ENCODE measurements at regions not wholly inside any gene's neighbourhood (a gene's known extent, or its start where the extent isn't known, plus 50 kb on each side); places are given as distances from the start of the nearest gene placed in this dataset.
A peak's percentile ranks its signal among the peaks of the same experiment; 100 is the strongest.
"Not testable (repeated sequence)": the region's sequence is repeated elsewhere in the genome, so short reads cannot be mapped to it uniquely, and the experiment has no call there.

GRCh38 chr3:74036102-74036501 lies 411.4 kb upstream of the PDZRN3 start:
- FAIRE-seq: no peak

DNA sequence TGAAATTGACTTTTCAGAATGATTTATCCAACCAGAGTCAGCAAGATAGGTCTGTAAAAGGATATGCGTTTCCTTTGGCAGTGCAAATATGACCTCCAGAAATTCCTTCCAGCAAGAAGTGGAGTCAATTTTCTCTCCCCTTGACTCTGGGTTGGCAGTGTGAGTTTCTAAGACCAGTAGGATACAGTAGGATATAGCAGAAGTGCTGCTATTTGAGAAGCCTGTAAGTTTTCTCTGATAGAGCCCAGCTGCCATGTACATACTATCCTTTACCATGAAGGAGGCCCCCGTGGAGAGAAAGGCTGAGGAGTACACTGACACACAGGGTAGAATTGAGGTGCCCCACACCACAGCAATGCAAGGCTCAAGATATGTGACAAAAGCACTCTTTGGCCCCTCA lies 409.1 kb upstream of the PDZRN3 start:
- FAIRE-seq: no peak

DNA sequence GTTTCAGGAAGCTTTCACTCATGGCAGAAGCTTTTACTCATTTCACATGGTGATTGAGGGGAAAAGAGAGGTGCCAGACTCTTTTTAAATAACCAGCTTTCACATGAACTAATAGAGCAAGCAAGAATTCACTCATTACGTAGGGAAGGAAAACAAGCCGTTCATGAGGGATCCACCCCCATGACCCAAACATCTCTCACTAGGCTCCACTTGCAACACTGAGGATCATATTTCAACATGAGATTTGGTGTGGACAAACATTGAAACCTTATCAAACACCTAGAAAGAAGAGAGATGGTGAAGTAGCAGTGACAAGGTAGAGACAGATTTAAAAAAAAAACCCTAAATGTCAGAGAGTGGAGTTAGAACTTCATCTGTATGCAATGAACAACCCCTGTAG lies 408.6 kb upstream of the PDZRN3 start:
- no peak for FAIRE-seq

- FAIRE-seq: no peak
Observed at GRCh38 chr3:74027121-74027520, 402.4 kb upstream of the PDZRN3 start.

DNA sequence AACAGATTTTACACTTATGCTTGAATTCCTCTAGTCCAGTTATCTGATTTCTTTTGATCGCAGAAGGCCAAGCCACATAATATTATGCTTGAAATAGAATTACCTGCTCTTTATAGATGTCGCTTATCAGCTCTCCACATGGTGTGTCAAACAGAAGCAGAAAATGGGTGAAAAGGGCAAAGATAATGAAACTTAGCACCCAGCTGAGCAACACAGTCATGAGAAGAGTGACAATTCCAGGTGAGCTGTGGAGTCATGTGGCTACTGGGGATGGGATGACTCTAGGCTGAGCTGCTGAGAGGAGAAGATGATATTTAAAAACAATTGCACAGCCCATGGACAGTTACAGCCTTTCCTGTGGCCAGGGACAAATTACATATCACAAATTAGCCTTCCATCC lies 398.7 kb upstream of the PDZRN3 start:
- FAIRE-seq: no peak

- FAIRE-seq: no peak
Observed at GRCh38 chr3:74021449-74021848, 396.7 kb upstream of the PDZRN3 start.

- no peak for FAIRE-seq
Observed at GRCh38 chr3:74009961-74010844, 385.5 kb upstream of the PDZRN3 start.

DNA sequence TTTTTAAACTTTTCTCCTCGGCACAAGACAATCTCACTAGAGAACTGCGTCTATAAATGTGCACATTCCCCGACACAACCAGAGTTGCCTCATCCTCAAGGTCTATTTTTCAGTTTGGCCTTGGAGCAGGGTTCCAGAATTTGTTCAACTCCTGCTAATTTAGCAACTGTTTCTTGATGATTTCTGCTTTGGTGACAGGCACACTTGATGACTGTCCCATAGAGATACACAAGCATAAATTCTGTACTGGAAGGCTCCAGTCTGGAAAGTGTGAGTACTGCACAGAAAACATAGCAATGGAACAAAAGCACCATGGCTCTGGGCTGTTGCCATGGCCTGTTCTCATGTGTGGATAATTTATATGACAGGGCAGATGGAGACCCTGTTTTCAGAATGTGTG lies 379.6 kb upstream of the PDZRN3 start:
- FAIRE-seq: no peak

GRCh38 chr3:74003734-74004133 lies 379.0 kb upstream of the PDZRN3 start:
- no peak for FAIRE-seq

GRCh38 chr3:74001436-74001835 lies 376.7 kb upstream of the PDZRN3 start:
- no peak for FAIRE-seq

- FAIRE-seq: no peak
Observed at GRCh38 chr3:74000725-74001124, 376.0 kb upstream of the PDZRN3 start.

GRCh38 chr3:73999501-73999900 lies 374.8 kb upstream of the PDZRN3 start:
- no peak for FAIRE-seq

- not testable (repeated sequence) for FAIRE-seq
Observed at GRCh38 chr3:73990691-73991090, 365.9 kb upstream of the PDZRN3 start.

DNA sequence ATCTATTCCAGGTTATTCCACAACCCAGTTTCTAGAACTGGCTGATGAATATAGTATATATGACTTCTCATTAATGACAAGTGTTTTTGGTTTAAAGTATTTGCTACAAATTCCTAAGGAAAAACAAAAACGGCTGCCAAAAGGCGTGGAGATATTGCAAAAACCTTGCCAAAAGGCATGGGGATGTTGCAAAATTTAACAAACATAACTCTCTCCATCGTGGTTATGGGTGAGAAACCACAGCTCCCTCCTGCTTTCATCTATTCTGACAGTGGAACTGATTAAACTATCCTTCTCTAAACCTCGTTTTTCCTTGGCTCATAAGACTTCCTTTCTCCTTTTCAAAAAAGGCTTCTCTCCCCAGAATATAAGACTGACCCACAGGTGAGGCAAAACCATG lies 342.0 kb upstream of the PDZRN3 start:
- no peak for FAIRE-seq

DNA sequence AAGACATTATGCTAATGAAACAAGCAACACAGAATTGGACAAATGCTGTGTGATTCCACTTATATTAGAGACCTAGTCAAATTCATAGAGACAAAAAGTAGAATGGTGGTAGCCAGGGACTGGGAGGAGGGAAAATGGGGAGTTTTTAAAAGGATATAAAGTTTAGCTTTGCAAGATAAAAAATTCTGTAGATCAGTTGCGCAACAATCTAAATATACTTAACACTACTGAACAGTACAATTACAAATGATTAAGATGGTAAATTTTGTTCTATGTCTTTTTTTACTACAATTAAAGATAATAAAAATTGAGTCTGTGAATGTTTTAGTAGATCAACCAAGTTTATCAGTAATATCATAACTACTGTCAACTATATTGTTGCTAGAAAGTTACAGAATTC lies 340.1 kb upstream of the PDZRN3 start:
- FAIRE-seq: peak; percentile 49

GRCh38 chr3:73955494-73956070 lies 330.8 kb upstream of the PDZRN3 start:
- FAIRE-seq: no peak

DNA sequence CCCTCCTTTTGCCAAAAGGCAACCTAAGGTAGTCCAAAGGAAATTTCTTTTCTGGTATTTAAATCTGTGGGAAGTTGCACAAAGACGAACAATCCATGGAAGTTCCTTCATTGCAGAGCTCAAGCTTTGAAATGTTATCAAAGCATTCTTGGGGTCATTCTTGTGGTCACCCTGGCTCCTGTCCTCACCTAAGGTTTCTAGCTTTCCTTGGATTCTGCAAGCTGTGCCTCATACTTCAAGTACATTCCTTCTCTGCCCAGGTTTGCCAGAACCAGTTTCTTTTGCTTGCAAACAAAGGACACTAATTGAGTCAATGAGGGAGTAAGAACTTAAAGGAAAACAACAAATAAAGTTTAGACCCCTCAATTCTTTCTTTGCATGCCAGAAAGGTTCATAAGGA lies 329.8 kb upstream of the PDZRN3 start:
- no peak for FAIRE-seq

GRCh38 chr3:73952781-73953180 lies 328.0 kb upstream of the PDZRN3 start:
- no peak for FAIRE-seq

DNA sequence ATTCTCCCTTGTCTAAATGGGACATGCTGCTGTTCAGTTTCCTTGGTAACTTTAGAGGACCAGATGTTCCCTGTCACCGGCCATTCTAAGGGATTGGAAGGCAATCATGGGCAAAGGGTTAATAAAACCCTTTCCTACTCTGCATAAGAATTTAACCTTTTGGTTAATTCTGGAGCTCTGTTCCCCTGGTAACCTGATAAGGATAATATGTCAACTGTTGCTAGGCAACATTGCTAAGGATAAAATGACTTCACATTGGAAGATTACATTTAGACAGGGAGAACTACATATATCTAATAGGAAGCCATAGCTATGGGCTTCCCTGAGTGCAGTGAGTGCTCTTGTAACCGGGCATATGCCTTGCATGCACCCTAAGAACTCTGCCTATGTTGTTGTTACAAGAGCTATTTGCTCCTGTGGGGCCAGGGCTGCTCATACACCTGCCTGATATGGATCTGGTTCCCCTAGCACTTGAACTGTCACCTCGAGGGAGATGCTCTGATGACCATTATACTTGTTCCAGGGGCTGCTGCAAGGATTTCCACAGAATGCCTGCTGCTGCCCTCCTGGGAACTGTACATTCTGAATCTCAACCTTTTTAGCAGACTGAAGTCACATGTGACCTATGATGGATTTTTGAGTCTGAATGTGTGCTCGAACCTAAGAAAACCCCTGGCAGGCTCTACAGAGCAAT lies 326.3 kb upstream of the PDZRN3 start:
- no peak for FAIRE-seq

DNA sequence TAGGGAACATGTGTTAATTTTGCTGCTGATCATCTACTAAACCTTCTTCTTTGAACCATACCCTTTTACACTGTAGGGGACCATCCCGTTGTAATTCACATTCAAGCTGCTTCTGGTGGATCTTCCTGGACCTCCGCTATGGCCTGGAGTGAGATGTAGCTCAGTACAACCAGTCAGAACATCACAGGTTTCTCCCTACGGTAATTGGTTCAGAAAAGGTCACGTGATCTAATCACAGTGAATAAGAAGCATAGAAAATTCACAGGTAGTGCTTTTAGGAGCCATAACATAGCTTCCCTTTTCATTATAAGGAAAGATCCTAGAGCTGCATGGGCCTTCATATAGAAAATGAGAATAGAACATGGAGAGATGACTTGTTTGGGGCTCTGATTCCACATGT lies 320.8 kb upstream of the PDZRN3 start:
- no peak for FAIRE-seq

DNA sequence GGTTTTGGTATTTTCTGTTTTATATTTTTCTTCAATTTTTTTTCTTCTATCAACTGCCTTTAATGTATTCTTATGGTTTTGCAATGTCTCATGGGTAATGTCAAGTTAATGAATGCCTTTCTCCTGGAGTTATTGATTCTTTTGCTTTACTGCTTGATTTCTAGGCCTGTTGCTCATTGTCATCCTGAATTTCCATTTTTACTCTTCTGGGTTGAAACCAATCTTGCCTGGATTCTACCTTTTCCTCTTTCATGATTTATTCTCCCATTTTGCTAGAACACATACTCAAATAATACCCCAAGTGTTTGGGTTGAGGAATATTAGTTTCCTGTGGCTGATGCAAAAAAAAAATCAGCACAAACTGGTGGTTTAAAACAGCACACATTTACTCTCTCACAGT lies 315.2 kb upstream of the PDZRN3 start:
- no peak for FAIRE-seq

- FAIRE-seq: no peak
Observed at GRCh38 chr3:73933585-73933984, 308.8 kb upstream of the PDZRN3 start.

GRCh38 chr3:73927203-73927570 lies 302.4 kb upstream of the PDZRN3 start:
- FAIRE-seq: no peak

Data from islet of Langerhans (tissue), 1 donor.